ENCODE measurements at regions not wholly inside any gene's neighbourhood (a gene's known extent, or its start where the extent isn't known, plus 50 kb on each side); places are given as distances from the start of the nearest gene placed in this dataset.

- TF ChIP-seq POLR2AphosphoS5 (IDR thresholded peaks at IDR 0.05; ENCODE audit: low read depth, low read length) = no peak
- no peak for TF ChIP-seq POLR2A (IDR thresholded peaks at IDR 0.05; ENCODE audit: low read depth, low read length)
These were observed 142.8 kb upstream of the SEMA3E start for GRCh38 chr7:83791737-83792136.

Measured in GM12892 (cell line).